ENCODE measurements at regions not wholly inside any gene's neighbourhood (a gene's known extent, or its start where the extent isn't known, plus 50 kb on each side); places are given as distances from the start of the nearest gene placed in this dataset.
A peak's percentile ranks its signal among the peaks of the same experiment; 100 is the strongest.

DNA sequence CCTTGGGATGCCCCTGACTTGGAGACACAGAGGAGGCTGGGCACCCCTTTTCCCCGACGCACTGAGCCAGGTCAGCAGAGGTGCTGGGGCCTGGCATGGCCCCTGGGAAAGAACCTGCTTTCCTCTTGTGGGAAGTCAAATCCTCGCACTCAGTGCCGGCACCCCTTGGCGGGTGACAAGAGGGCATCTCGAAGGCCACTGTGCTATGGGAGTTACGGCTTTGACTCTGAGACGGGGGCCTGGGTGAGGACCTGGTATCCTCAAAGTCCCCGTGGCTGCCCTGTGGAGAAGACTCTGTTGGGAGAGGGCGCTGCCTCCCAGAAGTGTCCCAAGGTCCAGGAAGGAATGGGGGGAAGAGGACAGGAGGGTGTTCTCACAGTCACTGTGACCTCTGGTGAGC is 117.0 kb downstream of the METRNL start:
- H3K27me3 ChIP-seq, result no peaks in the 10 kb centered on the region
- H3K27ac ChIP-seq, result peak overlapping the region in 1 of 4 donors; percentile 3
- no peak for TF ChIP-seq POLR2AphosphoS5 (IDR thresholded peaks at IDR 0.05)
- TF ChIP-seq POLR2A (IDR thresholded peaks at IDR 0.05), result no peak
- no peak for TF ChIP-seq EP300 (IDR thresholded peaks at IDR 0.05; ENCODE audit: low read depth)
- TF ChIP-seq, protein P1, sequence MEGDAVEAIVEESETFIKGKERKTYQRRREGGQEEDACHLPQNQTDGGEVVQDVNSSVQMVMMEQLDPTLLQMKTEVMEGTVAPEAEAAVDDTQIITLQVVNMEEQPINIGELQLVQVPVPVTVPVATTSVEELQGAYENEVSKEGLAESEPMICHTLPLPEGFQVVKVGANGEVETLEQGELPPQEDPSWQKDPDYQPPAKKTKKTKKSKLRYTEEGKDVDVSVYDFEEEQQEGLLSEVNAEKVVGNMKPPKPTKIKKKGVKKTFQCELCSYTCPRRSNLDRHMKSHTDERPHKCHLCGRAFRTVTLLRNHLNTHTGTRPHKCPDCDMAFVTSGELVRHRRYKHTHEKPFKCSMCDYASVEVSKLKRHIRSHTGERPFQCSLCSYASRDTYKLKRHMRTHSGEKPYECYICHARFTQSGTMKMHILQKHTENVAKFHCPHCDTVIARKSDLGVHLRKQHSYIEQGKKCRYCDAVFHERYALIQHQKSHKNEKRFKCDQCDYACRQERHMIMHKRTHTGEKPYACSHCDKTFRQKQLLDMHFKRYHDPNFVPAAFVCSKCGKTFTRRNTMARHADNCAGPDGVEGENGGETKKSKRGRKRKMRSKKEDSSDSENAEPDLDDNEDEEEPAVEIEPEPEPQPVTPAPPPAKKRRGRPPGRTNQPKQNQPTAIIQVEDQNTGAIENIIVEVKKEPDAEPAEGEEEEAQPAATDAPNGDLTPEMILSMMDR (IDR thresholded peaks at IDR 0.05), result no peak
- H3K36me3 ChIP-seq, result no peaks in the 10 kb centered on the region
- H3K4me3 ChIP-seq, result no peak overlapping the region
- intact Hi-C loops (cut with DNase I; ENCODE audit: low total_unique reads), result no loop called here
- whole genome bisulfite sequencing, 2 donors (ENCODE audit: low coverage in 1 of 2), result 91% methylated on average over 10 of the region's 10 CpGs; no CpG with 5 or more reads in 1 of the 2 donors
- in situ Hi-C loops (cut with MboI; ENCODE audit: low pct_ligation_motif_present in 1 of 4, low pct_unique_long_range_greater_than_20kb in 1 of 4, low sequenced_read_pairs in 3 of 4), result no loop called here
- peaks cover 0 to 31% (median 6%) of the 10 kb centered on the region in 4 donors for H3K4me1 ChIP-seq
- no peaks in the 10 kb centered on the region for H3K9me3 ChIP-seq
- no peak for DNase-seq

DNA sequence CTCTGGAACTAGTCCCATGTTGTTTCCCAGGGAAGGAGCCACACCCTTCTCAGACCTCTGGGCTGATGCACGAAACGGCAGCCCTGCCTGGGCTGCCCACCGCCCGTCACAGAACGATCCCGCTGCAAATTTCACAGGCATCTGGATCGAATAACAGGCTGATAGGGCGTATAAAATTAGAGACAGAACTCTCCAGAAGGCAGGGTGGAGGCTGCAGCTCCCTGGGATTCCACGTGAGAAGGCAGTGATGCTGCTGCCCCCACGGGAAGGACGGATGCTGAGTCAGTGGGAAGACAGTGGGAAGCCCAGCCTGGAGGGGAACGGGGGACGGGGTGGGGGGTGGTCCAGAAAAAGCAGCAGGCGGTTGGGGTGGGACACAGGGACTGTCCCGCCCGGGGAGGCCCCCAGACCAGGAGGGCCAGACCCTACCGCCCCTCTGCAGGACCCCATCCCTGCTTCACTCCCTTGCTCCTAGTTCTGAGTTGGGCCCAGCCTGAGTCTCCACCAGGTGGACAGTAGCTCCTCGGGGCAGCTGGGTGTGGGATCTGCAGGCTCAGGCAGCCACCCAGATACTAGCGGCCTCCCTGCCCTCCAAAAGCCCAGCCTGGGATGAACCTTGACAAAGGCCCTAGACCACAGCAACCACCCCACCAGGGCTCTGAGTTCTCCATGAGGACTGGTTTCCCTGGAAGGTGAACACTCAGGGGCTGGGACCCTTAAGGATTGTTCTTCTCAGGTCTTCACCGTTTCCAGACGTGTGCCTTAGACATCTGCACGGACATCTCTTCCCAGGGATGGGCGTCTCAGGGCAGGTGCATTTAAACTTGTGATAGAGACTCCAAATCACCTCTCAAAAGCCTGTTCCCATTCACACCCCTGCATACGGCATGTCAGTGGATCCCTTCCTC is 117.8 kb downstream of the METRNL start:
- Histone ChIP-seq H3K27ac (no peak overlapping the region), H3K4me1 (peaks cover 0 to 31% (median 6%) of the 10 kb centered on the region in 4 donors)
- no peak for DNase-seq

DNA sequence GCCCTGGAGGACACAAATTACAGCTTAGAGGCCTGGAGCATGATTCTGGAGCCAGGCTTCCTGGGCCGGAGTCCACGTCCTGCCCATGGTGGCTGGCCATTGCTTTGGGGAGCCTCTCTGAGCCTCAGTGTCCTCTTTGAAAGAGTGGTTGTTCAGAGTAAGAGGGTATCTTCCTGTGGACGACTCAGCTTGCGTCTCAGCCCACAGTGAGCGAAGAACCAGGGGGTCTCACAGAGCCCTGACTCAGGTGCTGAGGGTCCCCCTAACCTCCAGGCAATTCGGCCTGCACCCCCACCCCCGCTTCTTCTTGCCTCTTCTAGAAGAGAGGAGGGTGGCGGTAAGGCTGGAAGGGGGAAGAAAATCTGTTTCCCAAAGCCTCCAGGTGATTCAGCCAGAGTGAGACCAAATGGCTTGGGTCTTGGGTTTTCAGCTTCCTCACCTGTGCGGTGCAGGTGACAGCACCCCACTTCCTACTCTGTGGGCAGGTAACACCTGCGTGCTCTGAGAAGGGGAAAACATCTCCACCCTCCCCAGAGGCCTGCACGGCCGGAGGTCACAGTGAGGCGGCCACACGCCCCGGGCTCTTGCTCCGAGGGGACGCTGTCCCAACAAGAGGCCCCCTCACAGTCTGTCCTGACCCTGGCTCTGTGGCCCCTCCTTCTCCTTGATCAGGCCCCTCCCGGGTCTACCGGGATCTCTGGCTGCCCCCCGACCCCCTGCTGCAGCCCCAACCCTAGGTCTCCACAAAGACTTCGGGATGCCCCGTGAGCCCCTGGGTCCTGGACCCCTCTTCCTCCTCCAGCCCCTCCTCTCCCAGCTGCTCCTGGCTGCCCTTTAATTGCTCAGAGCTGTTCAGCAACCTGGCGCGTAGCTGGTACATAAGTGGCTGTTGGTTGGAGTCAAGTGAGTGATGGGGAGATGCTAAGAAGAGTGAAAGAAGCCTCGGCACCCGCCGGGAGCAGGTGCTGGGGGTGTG is 119.2 kb downstream of the METRNL start:
- DNase-seq, result no peak
- TF ChIP-seq POLR2A (IDR thresholded peaks at IDR 0.05), result no peak
- no peak for TF ChIP-seq POLR2AphosphoS5 (IDR thresholded peaks at IDR 0.05)
- TF ChIP-seq, protein P1 (IDR thresholded peaks at IDR 0.05), result no peak
- TF ChIP-seq EP300 (IDR thresholded peaks at IDR 0.05; ENCODE audit: low read depth), result no peak
- peak overlapping the region; percentile 53 to 75 (median 72) for H3K27ac ChIP-seq
- in situ Hi-C loops (cut with MboI; ENCODE audit: low pct_ligation_motif_present in 1 of 4, low pct_unique_long_range_greater_than_20kb in 1 of 4, low sequenced_read_pairs in 3 of 4) (no loop called here), intact Hi-C loops (cut with DNase I; ENCODE audit: low total_unique reads) (no loop called here)
- 72 to 87% methylated on average over 3 to 27 of the region's 27 CpGs for WGBS, 2 donors (ENCODE audit: low coverage in 1 of 2)
- H3K36me3 ChIP-seq, result no peaks in the 10 kb centered on the region
- no peaks in the 10 kb centered on the region for H3K27me3 ChIP-seq
- peak overlapping the region in 1 of 4 donors; percentile 31 for H3K4me3 ChIP-seq
- H3K9me3 ChIP-seq, result no peaks in the 10 kb centered on the region
- peaks cover 2 to 33% (median 6%) of the 10 kb centered on the region in 4 donors for H3K4me1 ChIP-seq

More for the DNA sequence above, 117.8 kb downstream of the METRNL start:
- no peaks in the 10 kb centered on the region for H3K27me3 ChIP-seq
- H3K9me3 ChIP-seq, result no peaks in the 10 kb centered on the region
- no peak overlapping the region for H3K4me3 ChIP-seq
- intact Hi-C loops (cut with DNase I; ENCODE audit: low total_unique reads) (no loop called here), in situ Hi-C loops (cut with MboI; ENCODE audit: low pct_ligation_motif_present in 1 of 4, low pct_unique_long_range_greater_than_20kb in 1 of 4, low sequenced_read_pairs in 3 of 4) (no loop called here)
- no peaks in the 10 kb centered on the region for H3K36me3 ChIP-seq
- TF ChIP-seq, protein P1 (IDR thresholded peaks at IDR 0.05), result no peak
- TF ChIP-seq POLR2A (IDR thresholded peaks at IDR 0.05), result no peak
- WGBS, 2 donors (ENCODE audit: low coverage in 1 of 2), result 75 to 80% methylated on average over 3 to 23 of the region's 24 CpGs
